ENCODE measurements at regions not wholly inside any gene's neighbourhood (a gene's known extent, or its start where the extent isn't known, plus 50 kb on each side); places are given as distances from the start of the nearest gene placed in this dataset.

DNA sequence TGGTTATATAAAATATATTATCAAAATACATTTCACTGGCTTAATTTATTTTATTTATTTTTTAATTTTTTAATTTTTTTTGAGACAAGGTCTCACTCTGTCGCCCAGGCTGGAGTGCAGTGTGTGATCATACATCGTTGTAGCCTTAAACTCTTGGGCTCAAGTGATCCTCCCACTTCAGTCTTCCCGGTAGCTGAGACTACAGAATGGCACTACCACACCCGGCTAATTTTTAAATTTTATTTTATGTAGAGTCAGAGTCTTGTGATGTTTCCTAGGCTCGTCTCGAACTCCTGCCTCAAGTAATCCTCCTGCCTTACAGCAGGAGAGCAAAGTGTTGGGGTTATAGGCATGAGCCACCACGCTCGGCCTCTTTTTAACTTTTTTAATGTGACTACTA, 143.8 kb downstream of the CEP135 start:
- TF ChIP-seq, protein P1, sequence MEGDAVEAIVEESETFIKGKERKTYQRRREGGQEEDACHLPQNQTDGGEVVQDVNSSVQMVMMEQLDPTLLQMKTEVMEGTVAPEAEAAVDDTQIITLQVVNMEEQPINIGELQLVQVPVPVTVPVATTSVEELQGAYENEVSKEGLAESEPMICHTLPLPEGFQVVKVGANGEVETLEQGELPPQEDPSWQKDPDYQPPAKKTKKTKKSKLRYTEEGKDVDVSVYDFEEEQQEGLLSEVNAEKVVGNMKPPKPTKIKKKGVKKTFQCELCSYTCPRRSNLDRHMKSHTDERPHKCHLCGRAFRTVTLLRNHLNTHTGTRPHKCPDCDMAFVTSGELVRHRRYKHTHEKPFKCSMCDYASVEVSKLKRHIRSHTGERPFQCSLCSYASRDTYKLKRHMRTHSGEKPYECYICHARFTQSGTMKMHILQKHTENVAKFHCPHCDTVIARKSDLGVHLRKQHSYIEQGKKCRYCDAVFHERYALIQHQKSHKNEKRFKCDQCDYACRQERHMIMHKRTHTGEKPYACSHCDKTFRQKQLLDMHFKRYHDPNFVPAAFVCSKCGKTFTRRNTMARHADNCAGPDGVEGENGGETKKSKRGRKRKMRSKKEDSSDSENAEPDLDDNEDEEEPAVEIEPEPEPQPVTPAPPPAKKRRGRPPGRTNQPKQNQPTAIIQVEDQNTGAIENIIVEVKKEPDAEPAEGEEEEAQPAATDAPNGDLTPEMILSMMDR (IDR thresholded peaks at IDR 0.05): no peak
- TF ChIP-seq POLR2AphosphoS5 (IDR thresholded peaks at IDR 0.05): no peak
- no peak for TF ChIP-seq POLR2A (IDR thresholded peaks at IDR 0.05)

Data from gastroesophageal sphincter (tissue), 3 donors.